Activated CD8-positive, alpha-beta T cell treated with anti-CD3 and anti-CD28 coated beads for 36 hours (primary cell): ENCODE measurements at regions not wholly inside any gene's neighbourhood (a gene's known extent, or its start where the extent isn't known, plus 50 kb on each side); places are given as distances from the start of the nearest gene placed in this dataset.

ENCODE experiments used
- ATAC-seq: fragments of 200-7000 bp; cut with Tn5 transposase; one replicate; pipeline ENCODE4 v1.10.0; 2021; ENCODE audit warnings: mild to moderate bottlenecking, moderate library complexity
- CTCF ChIA-PET: fragments of 350-600 bp; sonication (Branson Sonifier 250); formaldehyde crosslinking; loops from one replicate; lab custom pipeline; 2021; ENCODE audit warnings: antibody characterized with exemption; lab: Charles Lee
- POLR2A ChIA-PET: fragments of 350-600 bp; sonication (Branson Sonifier 250); formaldehyde crosslinking; loops from one replicate; lab custom pipeline; 2021; ENCODE audit warnings: antibody characterized with exemption; lab: Charles Lee
- DNase-seq: peaks from one replicate; pipeline ENCODE4 v3.0.0-alpha.2; 2020
- H3K27ac Mint-ChIP-seq: one replicate; pipeline ENCODE4 v1.8.0; 2021; ENCODE audit warnings: mild to moderate bottlenecking, mixed read lengths
- H3K27me3 Mint-ChIP-seq: one replicate; pipeline ENCODE4 v1.8.0; 2021; ENCODE audit warnings: mixed read lengths
- H3K36me3 Mint-ChIP-seq: one replicate; pipeline ENCODE4 v1.8.0; 2021; ENCODE audit warnings: low read depth, mixed read lengths
- H3K4me1 Mint-ChIP-seq: one replicate; pipeline ENCODE4 v1.8.0; 2021; ENCODE audit warnings: low read depth, mixed read lengths
- H3K4me3 Mint-ChIP-seq: one replicate; pipeline ENCODE4 v1.8.0; 2021; ENCODE audit warnings: mild to moderate bottlenecking, moderate library complexity, mixed read lengths
- H3K9me3 Mint-ChIP-seq: one replicate; pipeline ENCODE4 v1.8.0; 2021; ENCODE audit warnings: mixed read lengths
- intact Hi-C: fragments of 100-400 bp; cut with micrococcal nuclease; formaldehyde crosslinking; loops from one replicate; pipeline ENCODE4 v1.10.0; 2022
- TF ChIP-seq, protein P1 (sequence below): fragments of 200-600 bp; IDR thresholded peaks from one replicate; pipeline ENCODE4 v1.8.0; 2022; ENCODE audit warnings: antibody characterized with exemption, mild to moderate bottlenecking

DNA sequence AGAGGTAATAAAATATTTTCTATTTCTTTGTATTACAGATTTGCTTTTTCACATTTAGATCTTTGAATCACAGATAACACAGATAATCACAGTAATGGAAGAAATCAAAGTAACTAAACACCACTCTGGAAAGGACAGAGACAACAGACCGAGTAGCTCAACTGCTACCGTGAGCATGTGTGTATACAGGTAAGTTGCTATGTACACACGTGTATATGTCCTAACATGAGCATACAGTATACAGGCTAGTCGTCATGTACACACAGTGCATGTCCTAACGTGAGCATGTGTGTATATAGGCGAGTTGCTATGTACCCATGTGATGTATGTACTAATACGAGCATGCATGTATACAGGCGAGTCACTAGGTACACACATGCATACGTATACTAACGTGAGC lies 379.0 kb downstream of the THBS2 start:
- ChIA-PET POLR2A (no interaction called here), CTCF (interaction anchor here (1.0 kb wide), 1 partner anchor 9 kb away, joined by 3 read pairs; no protein-coding TSS in a partner anchor)
- TF ChIP-seq, protein P1, sequence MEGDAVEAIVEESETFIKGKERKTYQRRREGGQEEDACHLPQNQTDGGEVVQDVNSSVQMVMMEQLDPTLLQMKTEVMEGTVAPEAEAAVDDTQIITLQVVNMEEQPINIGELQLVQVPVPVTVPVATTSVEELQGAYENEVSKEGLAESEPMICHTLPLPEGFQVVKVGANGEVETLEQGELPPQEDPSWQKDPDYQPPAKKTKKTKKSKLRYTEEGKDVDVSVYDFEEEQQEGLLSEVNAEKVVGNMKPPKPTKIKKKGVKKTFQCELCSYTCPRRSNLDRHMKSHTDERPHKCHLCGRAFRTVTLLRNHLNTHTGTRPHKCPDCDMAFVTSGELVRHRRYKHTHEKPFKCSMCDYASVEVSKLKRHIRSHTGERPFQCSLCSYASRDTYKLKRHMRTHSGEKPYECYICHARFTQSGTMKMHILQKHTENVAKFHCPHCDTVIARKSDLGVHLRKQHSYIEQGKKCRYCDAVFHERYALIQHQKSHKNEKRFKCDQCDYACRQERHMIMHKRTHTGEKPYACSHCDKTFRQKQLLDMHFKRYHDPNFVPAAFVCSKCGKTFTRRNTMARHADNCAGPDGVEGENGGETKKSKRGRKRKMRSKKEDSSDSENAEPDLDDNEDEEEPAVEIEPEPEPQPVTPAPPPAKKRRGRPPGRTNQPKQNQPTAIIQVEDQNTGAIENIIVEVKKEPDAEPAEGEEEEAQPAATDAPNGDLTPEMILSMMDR, result no peak
- Mint-ChIP-seq H3K27ac (no peak overlapping the region), H3K4me1 (no peaks in the 10 kb centered on the region), H3K9me3 (no peaks in the 10 kb centered on the region), H3K36me3 (no peaks in the 10 kb centered on the region), H3K27me3 (peaks cover 4% of the 10 kb centered on the region), H3K4me3 (no peak overlapping the region)
- intact Hi-C loops, result no loop called here
- ATAC-seq (no peak), DNase-seq (no peak)

DNA sequence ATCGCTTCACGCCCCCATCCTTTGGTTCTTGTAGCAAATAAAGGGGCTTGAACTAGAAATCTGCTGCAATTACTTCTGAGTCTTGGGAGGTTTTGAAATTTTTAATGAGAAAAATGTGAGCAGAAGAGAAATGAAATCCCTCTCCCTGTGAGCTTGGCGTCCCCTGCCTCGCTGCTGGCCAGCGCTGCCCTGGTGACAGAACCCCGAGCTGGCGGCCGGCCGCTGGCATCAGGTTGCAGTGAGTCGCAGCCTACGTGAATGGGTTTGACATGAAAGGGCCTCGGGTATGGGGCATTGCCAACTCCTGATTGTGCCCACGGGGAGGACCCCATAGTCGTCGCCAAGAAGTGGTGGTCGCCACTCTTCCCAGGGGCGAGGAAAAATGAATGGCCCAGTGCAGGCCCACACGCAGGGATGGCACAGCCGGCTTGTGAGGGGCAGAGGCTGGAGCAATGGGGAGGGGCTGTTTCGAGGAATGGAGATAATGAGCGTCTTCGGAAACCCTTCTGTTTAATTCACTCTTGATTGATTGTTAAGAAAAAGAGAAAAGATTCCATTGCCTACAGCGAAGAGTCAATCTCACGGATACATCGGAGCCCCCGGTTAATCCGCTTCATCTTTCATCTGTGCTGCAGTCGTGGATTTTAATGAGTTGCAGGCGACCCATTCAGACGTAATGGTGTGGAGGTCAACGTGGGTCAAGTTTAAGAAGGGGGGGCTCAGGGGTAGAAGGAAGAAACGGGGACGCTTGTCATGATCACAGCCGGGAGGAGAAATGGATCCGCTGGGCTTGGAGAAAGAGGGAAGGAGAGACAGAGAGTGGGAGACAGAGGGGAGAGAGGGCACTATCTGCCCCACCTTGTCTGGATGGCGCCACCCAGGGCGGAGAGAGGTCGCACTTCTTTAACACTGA lies 380.1 kb downstream of the THBS2 start:
- H3K27ac Mint-ChIP-seq, result no peak overlapping the region
- ChIA-PET POLR2A (no interaction called here), CTCF (interaction anchor here (1.0 kb wide), 1 partner anchor 8 kb away, joined by 3 read pairs; no protein-coding TSS in a partner anchor)
- TF ChIP-seq, protein P1, result no peak
- DNase-seq (no peak), ATAC-seq (no peak)
- no peaks in the 10 kb centered on the region for H3K4me1 Mint-ChIP-seq
- no peak overlapping the region for H3K4me3 Mint-ChIP-seq
- no peaks in the 10 kb centered on the region for H3K36me3 Mint-ChIP-seq
- H3K9me3 Mint-ChIP-seq, result no peaks in the 10 kb centered on the region
- peaks cover 4% of the 10 kb centered on the region for H3K27me3 Mint-ChIP-seq
- intact Hi-C loops, result no loop called here

GRCh38 chr6:168871642-168872315 lies 381.9 kb downstream of the THBS2 start:
- CTCF ChIA-PET, result no interaction called here
- intact Hi-C loops, result no loop called here
- H3K27me3 Mint-ChIP-seq, result peaks cover 3% of the 10 kb centered on the region
- no peaks in the 10 kb centered on the region for H3K36me3 Mint-ChIP-seq
- POLR2A ChIA-PET, result no interaction called here
- H3K27ac Mint-ChIP-seq, result no peak overlapping the region
- no peak overlapping the region for H3K4me3 Mint-ChIP-seq
- H3K4me1 Mint-ChIP-seq, result no peaks in the 10 kb centered on the region
- DNase-seq (no peak), ATAC-seq (no peak)
- TF ChIP-seq, protein P1, result no peak
- H3K9me3 Mint-ChIP-seq, result no peaks in the 10 kb centered on the region

- Mint-ChIP-seq H3K9me3 (no peaks in the 10 kb centered on the region), H3K4me3 (no peak overlapping the region), H3K27me3 (no peaks in the 10 kb centered on the region), H3K4me1 (no peaks in the 10 kb centered on the region), H3K27ac (no peak overlapping the region), H3K36me3 (no peaks in the 10 kb centered on the region)
- POLR2A ChIA-PET, result no interaction called here
- no peak for DNase-seq
- TF ChIP-seq, protein P1, result no peak
- intact Hi-C loops, result no loop called here
- ATAC-seq, result no peak
- CTCF ChIA-PET, result no interaction called here
These were observed 382.7 kb downstream of the THBS2 start for GRCh38 chr6:168870982-168871381.
